ENCODE measurements at regions not wholly inside any gene's neighbourhood (a gene's known extent, or its start where the extent isn't known, plus 50 kb on each side); places are given as distances from the start of the nearest gene placed in this dataset.

- Histone ChIP-seq H3K9ac (replicated peaks; ENCODE audit: extremely low read depth, insufficient read depth, low read length) (no peak overlapping the region), H2AFZ (ENCODE audit: low read depth, low read length) (no peak overlapping the region), H3K9me3 (replicated peaks; ENCODE audit: control insufficient read depth, insufficient read depth, low read length) (no peaks in the 10 kb centered on the region), H3K27ac (ENCODE audit: insufficient read depth, low read depth, low read length) (no peak overlapping the region), H3K27me3 (ENCODE audit: control insufficient read depth in 2 of 2, insufficient read depth in 2 of 2, low read length in 2 of 2) (peaks cover 5 to 6% of the 10 kb centered on the region in 2 experiments), H4K20me1 (replicated peaks; ENCODE audit: control insufficient read depth, extremely low read depth, insufficient read depth, low read length) (no peaks in the 10 kb centered on the region), H3K4me3 (replicated peaks in 1 of 3; ENCODE audit: insufficient read depth in 1 of 3, low read depth in 1 of 3, low read length in 3 of 3) (no peak overlapping the region), H3K9me1 (replicated peaks; ENCODE audit: control insufficient read depth, extremely low read depth, insufficient read depth, low read length) (no peaks in the 10 kb centered on the region), H3K36me3 (ENCODE audit: control insufficient read depth in 2 of 2, extremely low read depth in 1 of 2, insufficient read depth in 2 of 2, low read length in 2 of 2) (no peaks in the 10 kb centered on the region), H3K4me1 (ENCODE audit: control insufficient read depth, extremely low read depth, insufficient read depth, low read length) (no peaks in the 10 kb centered on the region), H3K79me2 (ENCODE audit: control insufficient read depth, insufficient read depth, low read length) (no peaks in the 10 kb centered on the region), H3K4me2 (ENCODE audit: insufficient read depth, low read length) (no peak overlapping the region)
- TF ChIP-seq MYC (IDR thresholded peaks at IDR 0.05; ENCODE audit: low read depth, low read length) (no peak), JUN (IDR thresholded peaks at IDR 0.05; ENCODE audit: borderline replicate concordance, insufficient read depth, insufficient read length, low read depth) (no peak)
- POLR2A ChIA-PET: no interaction called here
- CTCF ChIA-PET: interaction anchor here (1.0 to 11.5 kb wide), 2 partner anchors 17 to 369 kb away, joined by 3 to 343 read pairs; no protein-coding TSS in a partner anchor
- dilution Hi-C loops (cut with MboI; ENCODE audit: extremely low pct_ligation_motif_present, low sequenced_read_pairs) (no loop called here), intact Hi-C loops (cut with micrococcal nuclease) (loop anchor here (5.0 kb wide), 1 partner anchor 154 kb away; no protein-coding TSS in a partner anchor)
- FAIRE-seq (no peak), DNase-seq (ENCODE audit: low read depth, low spot score) (no peak)
- no TSS peak for BruUV-seq (replicated peaks)
Observed at GRCh38 chr13:27355894-27356293, 68.5 kb upstream of the GTF3A start.

GRCh38 chr13:27358420-27358819, 66.0 kb upstream of the GTF3A start:
- POLR2A ChIA-PET: interaction anchor here (0.6 kb wide), 1 partner anchor 193 kb away, joined by 3 read pairs; no protein-coding TSS in a partner anchor
- H2AFZ ChIP-seq (ENCODE audit: low read depth, low read length): no peak overlapping the region
- no peaks in the 10 kb centered on the region for H3K79me2 ChIP-seq (ENCODE audit: control insufficient read depth, insufficient read depth, low read length)
- no TSS peak for BruUV-seq (replicated peaks)
- TF ChIP-seq GATA2 (IDR thresholded peaks at IDR 0.05; ENCODE audit: insufficient read depth, insufficient read length, low read depth, low read length): no peak
- TF ChIP-seq JUN (IDR thresholded peaks at IDR 0.05; ENCODE audit: borderline replicate concordance, insufficient read depth, insufficient read length, low read depth): no peak
- TF ChIP-seq CTCF (IDR thresholded peaks at IDR 0.05; ENCODE audit: extremely low read depth in 1 of 2, insufficient read depth in 1 of 2, low read depth in 1 of 2, low read length in 2 of 2): no peak
- no peak for TF ChIP-seq MAX (IDR thresholded peaks at IDR 0.05; ENCODE audit: insufficient read depth, insufficient read length)
- H3K9me1 ChIP-seq (replicated peaks; ENCODE audit: control insufficient read depth, extremely low read depth, insufficient read depth, low read length): no peaks in the 10 kb centered on the region
- no peak overlapping the region for H3K9ac ChIP-seq (replicated peaks; ENCODE audit: extremely low read depth, insufficient read depth, low read length)
- H4K20me1 ChIP-seq (replicated peaks; ENCODE audit: control insufficient read depth, extremely low read depth, insufficient read depth, low read length): no peaks in the 10 kb centered on the region
- no peak overlapping the region for H3K27ac ChIP-seq (ENCODE audit: insufficient read depth, low read depth, low read length)
- CTCF ChIA-PET: interaction anchor here (0.7 to 11.5 kb wide), 13 partner anchors 8 to 627 kb away, joined by 3 to 343 read pairs (median 4); partner anchors contain the start of gene URAD
- no peak for DNase-seq (ENCODE audit: low read depth, low spot score)
- H3K9me3 ChIP-seq (replicated peaks; ENCODE audit: control insufficient read depth, insufficient read depth, low read length): no peaks in the 10 kb centered on the region
- no peak overlapping the region for H3K4me2 ChIP-seq (ENCODE audit: insufficient read depth, low read length)
- no peaks in the 10 kb centered on the region for H3K4me1 ChIP-seq (ENCODE audit: control insufficient read depth, extremely low read depth, insufficient read depth, low read length)
- dilution Hi-C loops (cut with MboI; ENCODE audit: extremely low pct_ligation_motif_present, low sequenced_read_pairs) (no loop called here), intact Hi-C loops (cut with micrococcal nuclease) (loop anchor here (5.0 kb wide), 1 partner anchor 156 kb away; no protein-coding TSS in a partner anchor)
- peaks cover 9 to 13% of the 10 kb centered on the region in 2 experiments for H3K27me3 ChIP-seq (ENCODE audit: control insufficient read depth in 2 of 2, insufficient read depth in 2 of 2, low read length in 2 of 2)
- no peak overlapping the region for H3K4me3 ChIP-seq (replicated peaks in 1 of 3; ENCODE audit: insufficient read depth in 1 of 3, low read depth in 1 of 3, low read length in 3 of 3)
- no peak for FAIRE-seq
- H3K36me3 ChIP-seq (ENCODE audit: control insufficient read depth in 2 of 2, extremely low read depth in 1 of 2, insufficient read depth in 2 of 2, low read length in 2 of 2): no peaks in the 10 kb centered on the region

Measured in endothelial cell of umbilical vein (primary cell).